MM.1S (cell line): ENCODE measurements at regions not wholly inside any gene's neighbourhood (a gene's known extent, or its start where the extent isn't known, plus 50 kb on each side); places are given as distances from the start of the nearest gene placed in this dataset.

Source experiments
- CTCF ChIP-seq: fragments of 300-600 bp; sonication (generic); IDR thresholded peaks from 2 replicates; pipeline ENCODE4 v1.5.1; 2016; ENCODE audit warnings: antibody characterized with exemption, low read length, mixed read lengths
- EZH2phosphoT487 ChIP-seq: fragments of 300-600 bp; sonication (generic); IDR thresholded peaks from 2 replicates; pipeline ENCODE4 v1.6.1; 2018; ENCODE audit warnings: antibody characterized with exemption, low read length

- no peak for TF ChIP-seq CTCF
- no peak for TF ChIP-seq EZH2phosphoT487
These were observed 451.2 kb upstream of the PSMD7 start for GRCh38 chr16:73845238-73846006.
